HCT116 (cell line): ENCODE measurements at regions not wholly inside any gene's neighbourhood (a gene's known extent, or its start where the extent isn't known, plus 50 kb on each side); places are given as distances from the start of the nearest gene placed in this dataset.

Experiments
- ATAC-seq: fragments of 200-7000 bp; cut with Tn5 transposase; 2 replicates; pipeline ENCODE4 v1.9.1; 2020; ENCODE audit warnings: mild to moderate bottlenecking, moderate library complexity
- BruUV-seq: library from RNA; stranded (reverse); fragments of 400-500 nt; replicated peaks from 2 replicates; lab custom pipeline; 2021; lab: Mats Ljungman, UMichigan
- CTCF ChIA-PET: fragments of 300-600 bp; sonication (Branson Sonifier 250); formaldehyde crosslinking; loops from one replicate; lab custom pipeline; 2021; ENCODE audit warnings: antibody characterized with exemption; lab: Charles Lee
- POLR2A ChIA-PET: fragments of 300-600, 350-600 bp; sonication (Branson Sonifier 250); formaldehyde crosslinking; loops from one replicate; lab custom pipeline; 2021; ENCODE audit warnings: antibody characterized with exemption; lab: Charles Lee
- RAD21 ChIA-PET, 2 experiments: fragments of 300-600 bp; sonication (Branson Sonifier 250); formaldehyde crosslinking; loops; one replicate each; lab custom pipeline; 2023; ENCODE audit warnings: low total read pairs in 2 of 2; ENCODE audit not compliant: uncharacterized antibody in 2 of 2, unreplicated experiment in 2 of 2, low non-redundant PET in 1 of 2; lab: Charles Lee
- DNase-seq: peaks from one replicate; pipeline ENCODE4 v3.0.0-alpha.2; 2010; ENCODE audit warnings: low read depth, low spot score
- H2AFZ ChIP-seq: fragments of 200-600 bp; shearing (Covaris generic), sonication (generic); 2 replicates; pipeline ENCODE4 v1.6.1; 2017; ENCODE audit warnings: low read depth, mixed run types, mixed read lengths, antibody characterized with exemption, low read length; ENCODE audit not compliant: poor library complexity, severe bottlenecking
- H3K27ac ChIP-seq: 2 replicates; pipeline ENCODE4 v1.5.1; 2012; ENCODE audit warnings: low read depth, low read length
- H3K27me3 ChIP-seq: fragments of 200-600 bp; sonication (generic); 2 replicates; pipeline ENCODE4 v1.6.1; 2016; ENCODE audit warnings: mixed run types, low read length, mixed read lengths; ENCODE audit not compliant: insufficient read depth
- H3K36me3 ChIP-seq, 2 experiments: fragments of 200-500 bp in 1 of 2; fragments of 200-600 bp in 1 of 2; sonication (Bioruptor generic) in 1 of 2; sonication (generic) in 1 of 2; 2 replicates each; pipeline versions ENCODE4 v1.5.1 to v1.6.1; 2014 to 2016; ENCODE audit warnings: low read length in 2 of 2, inconsistent platforms in 1 of 2, mixed read lengths in 1 of 2, mixed run types in 1 of 2; ENCODE audit not compliant: insufficient read depth in 2 of 2, control insufficient read depth in 1 of 2
- H3K4me1 ChIP-seq, 2 experiments: fragments of 200-600 bp in 1 of 2; sonication (generic) in 1 of 2; 2 replicates each; pipeline versions ENCODE4 v1.5.1 to v1.6.1; 2012 to 2017; ENCODE audit warnings: low read length in 2 of 2, inconsistent platforms in 1 of 2, mild to moderate bottlenecking in 1 of 2, mixed read lengths in 1 of 2, mixed run types in 1 of 2, moderate library complexity in 1 of 2; ENCODE audit not compliant: insufficient read depth in 2 of 2, control insufficient read depth in 1 of 2
- H3K4me2 ChIP-seq: fragments of 200-600 bp; sonication (generic); 2 replicates; pipeline ENCODE4 v1.6.1; 2017; ENCODE audit warnings: mixed run types, low read length, mixed read lengths
- H3K4me3 ChIP-seq, 2 experiments: fragments of 200-600 bp in 1 of 2; sonication (generic) in 1 of 2; replicated peaks in 1 of 2; 2 replicates each; pipeline ENCODE4 v1.5.1; 2011 to 2016; ENCODE audit warnings: low read length in 2 of 2, control low read depth in 1 of 2, low read depth in 1 of 2, mild to moderate bottlenecking in 1 of 2, mixed read lengths in 1 of 2, mixed run types in 1 of 2
- H3K79me2 ChIP-seq: fragments of 200-600 bp; sonication (generic); 2 replicates; pipeline ENCODE4 v1.6.1; 2017; ENCODE audit warnings: mild to moderate bottlenecking, mixed run types, low read length, moderate library complexity, mixed read lengths; ENCODE audit not compliant: insufficient read depth
- H3K9ac ChIP-seq: fragments of 200-600 bp; sonication (generic); 2 replicates; pipeline ENCODE4 v1.6.1; 2016; ENCODE audit warnings: low read length, mixed read lengths
- H3K9me2 ChIP-seq: fragments of 200-600 bp; sonication (generic), shearing (Covaris generic); 2 replicates; pipeline ENCODE4 v1.6.1; 2017; ENCODE audit warnings: mixed run types, mild to moderate bottlenecking, moderate library complexity; ENCODE audit not compliant: insufficient read depth
- H3K9me3 ChIP-seq, 2 experiments: fragments of 200-500 bp in 1 of 2; fragments of 200-600 bp in 1 of 2; sonication (Bioruptor generic) in 1 of 2; sonication (generic) in 1 of 2; 2 replicates each; pipeline ENCODE4 v1.6.1; 2014 to 2017; ENCODE audit warnings: low read length in 2 of 2, mixed read lengths in 2 of 2, inconsistent platforms in 1 of 2, low read depth in 1 of 2, mild to moderate bottlenecking in 1 of 2, mixed run types in 1 of 2, moderate library complexity in 1 of 2; ENCODE audit not compliant: control insufficient read depth in 1 of 2, insufficient read depth in 1 of 2
- H4K20me1 ChIP-seq: fragments of 200-600 bp; sonication (generic), shearing (Covaris generic); 2 replicates; pipeline ENCODE4 v1.6.1; 2017; ENCODE audit warnings: mixed run types, mild to moderate bottlenecking, moderate library complexity; ENCODE audit not compliant: insufficient read depth
- CEBPB ChIP-seq: IDR thresholded peaks from 2 replicates; pipeline ENCODE4 v1.6.1; 2012; ENCODE audit warnings: low read depth
- FOSL1 ChIP-seq: IDR thresholded peaks from 2 replicates; pipeline ENCODE4 v1.6.1; 2012; ENCODE audit warnings: low read depth
- POLR2AphosphoS5 ChIP-seq: IDR thresholded peaks from 2 replicates; pipeline ENCODE4 v1.6.1; 2011; ENCODE audit warnings: mild to moderate bottlenecking, low read depth, low read length, moderate library complexity
- RAD21 ChIP-seq: IDR thresholded peaks from 2 replicates; pipeline ENCODE4 v1.6.1; 2012; ENCODE audit warnings: low read depth, mild to moderate bottlenecking
- SP1 ChIP-seq: IDR thresholded peaks from 2 replicates; pipeline ENCODE4 v1.6.1; 2012; ENCODE audit warnings: low read depth
- SRF ChIP-seq: IDR thresholded peaks from 2 replicates; pipeline ENCODE4 v1.6.1; 2012; ENCODE audit warnings: low read depth
- YY1 ChIP-seq: IDR thresholded peaks from 2 replicates; pipeline ENCODE4 v1.6.1; 2011; ENCODE audit warnings: low read length, low read depth, moderate library complexity, mild to moderate bottlenecking; ENCODE audit not compliant: insufficient replicate concordance; ENCODE audit errors: extremely low read depth
- ZFX ChIP-seq: fragments of 450-650 bp; IDR thresholded peaks from 2 replicates; pipeline ENCODE4 v1.6.1; 2017
- intact Hi-C: fragments of 100-400 bp; cut with micrococcal nuclease; formaldehyde crosslinking; loops from 2 replicates; pipeline ENCODE4 v1.10.0; 2022
- TF ChIP-seq, protein P1 (sequence below): IDR thresholded peaks from 2 replicates; pipeline ENCODE4 v1.6.1; 2012
- TF ChIP-seq, protein P2 (sequence below), 3 experiments: fragments of 200-600 bp in 1 of 3; sonication (generic) in 1 of 3; IDR thresholded peaks in 2 of 3; conservative IDR thresholded peaks in 1 of 3; 2 replicates each; pipeline ENCODE4 v1.5.1; 2012 to 2017; ENCODE audit warnings: low read depth in 2 of 3, low read length in 2 of 3, antibody characterized with exemption in 1 of 3, borderline replicate concordance in 1 of 3, control low read depth in 1 of 3, mild to moderate bottlenecking in 1 of 3, mixed read lengths in 1 of 3, mixed run types in 1 of 3, moderate library complexity in 1 of 3; ENCODE audit not compliant: insufficient read depth in 1 of 3
- TF ChIP-seq, protein P3 (sequence below): IDR thresholded peaks from 2 replicates; pipeline ENCODE4 v1.6.1; 2011; ENCODE audit warnings: mild to moderate bottlenecking, low read length, moderate library complexity; ENCODE audit not compliant: insufficient replicate concordance; ENCODE audit errors: extremely low read depth

DNA sequence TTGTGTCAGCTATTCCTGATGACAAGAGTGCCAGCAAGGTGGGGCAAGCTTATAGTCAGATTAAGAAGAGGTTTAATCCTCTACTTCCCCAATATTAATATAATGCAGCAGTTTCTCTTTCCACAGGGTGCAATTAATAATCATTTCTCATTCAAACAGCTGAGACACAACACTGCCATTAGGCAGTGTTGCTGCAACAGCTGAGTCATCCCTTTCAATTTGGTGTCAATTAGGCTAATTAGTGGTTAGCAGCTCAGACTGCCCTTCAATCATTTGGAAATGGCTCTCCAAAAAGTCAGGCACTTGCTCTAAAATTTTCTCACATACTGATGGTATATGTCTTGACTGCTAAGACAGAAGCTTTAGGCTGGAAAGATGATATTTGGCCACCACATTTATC lies 265.7 kb upstream of the FAM241A start:
- intact Hi-C loops, result no loop called here
- Histone ChIP-seq H3K36me3 (no peaks in the 10 kb centered on the region), H3K79me2 (no peaks in the 10 kb centered on the region), H3K27ac (no peak overlapping the region), H3K9ac (no peak overlapping the region), H3K9me2 (no peaks in the 10 kb centered on the region), H3K4me1 (peaks cover 0 to 2% of the 10 kb centered on the region in 2 experiments; a peak in 1 of 4 replicates), H2AFZ (peak overlapping the region; percentile 70), H4K20me1 (no peaks in the 10 kb centered on the region)
- ChIA-PET POLR2A (no interaction called here), CTCF (no interaction called here)
- no TSS peak for BruUV-seq
- ATAC-seq, result no peak
- TF ChIP-seq RAD21 (no peak), YY1 (no peak), FOSL1 (no peak), SP1 (no peak), SRF (no peak), POLR2AphosphoS5 (no peak), ZFX (no peak), CEBPB (no peak)
- TF ChIP-seq, protein P1, sequence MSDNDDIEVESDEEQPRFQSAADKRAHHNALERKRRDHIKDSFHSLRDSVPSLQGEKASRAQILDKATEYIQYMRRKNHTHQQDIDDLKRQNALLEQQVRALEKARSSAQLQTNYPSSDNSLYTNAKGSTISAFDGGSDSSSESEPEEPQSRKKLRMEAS, result no peak
- TF ChIP-seq, protein P2, sequence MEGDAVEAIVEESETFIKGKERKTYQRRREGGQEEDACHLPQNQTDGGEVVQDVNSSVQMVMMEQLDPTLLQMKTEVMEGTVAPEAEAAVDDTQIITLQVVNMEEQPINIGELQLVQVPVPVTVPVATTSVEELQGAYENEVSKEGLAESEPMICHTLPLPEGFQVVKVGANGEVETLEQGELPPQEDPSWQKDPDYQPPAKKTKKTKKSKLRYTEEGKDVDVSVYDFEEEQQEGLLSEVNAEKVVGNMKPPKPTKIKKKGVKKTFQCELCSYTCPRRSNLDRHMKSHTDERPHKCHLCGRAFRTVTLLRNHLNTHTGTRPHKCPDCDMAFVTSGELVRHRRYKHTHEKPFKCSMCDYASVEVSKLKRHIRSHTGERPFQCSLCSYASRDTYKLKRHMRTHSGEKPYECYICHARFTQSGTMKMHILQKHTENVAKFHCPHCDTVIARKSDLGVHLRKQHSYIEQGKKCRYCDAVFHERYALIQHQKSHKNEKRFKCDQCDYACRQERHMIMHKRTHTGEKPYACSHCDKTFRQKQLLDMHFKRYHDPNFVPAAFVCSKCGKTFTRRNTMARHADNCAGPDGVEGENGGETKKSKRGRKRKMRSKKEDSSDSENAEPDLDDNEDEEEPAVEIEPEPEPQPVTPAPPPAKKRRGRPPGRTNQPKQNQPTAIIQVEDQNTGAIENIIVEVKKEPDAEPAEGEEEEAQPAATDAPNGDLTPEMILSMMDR (IDR thresholded peaks at IDR 0.05 in 2 of 3, conservative IDR thresholded peaks at IDR 0.05 in 1 of 3; ENCODE audit: borderline replicate concordance in 1 of 3, insufficient read depth in 1 of 3, low read depth in 2 of 3, low read length in 2 of 3), result no peak
- TF ChIP-seq, protein P3, sequence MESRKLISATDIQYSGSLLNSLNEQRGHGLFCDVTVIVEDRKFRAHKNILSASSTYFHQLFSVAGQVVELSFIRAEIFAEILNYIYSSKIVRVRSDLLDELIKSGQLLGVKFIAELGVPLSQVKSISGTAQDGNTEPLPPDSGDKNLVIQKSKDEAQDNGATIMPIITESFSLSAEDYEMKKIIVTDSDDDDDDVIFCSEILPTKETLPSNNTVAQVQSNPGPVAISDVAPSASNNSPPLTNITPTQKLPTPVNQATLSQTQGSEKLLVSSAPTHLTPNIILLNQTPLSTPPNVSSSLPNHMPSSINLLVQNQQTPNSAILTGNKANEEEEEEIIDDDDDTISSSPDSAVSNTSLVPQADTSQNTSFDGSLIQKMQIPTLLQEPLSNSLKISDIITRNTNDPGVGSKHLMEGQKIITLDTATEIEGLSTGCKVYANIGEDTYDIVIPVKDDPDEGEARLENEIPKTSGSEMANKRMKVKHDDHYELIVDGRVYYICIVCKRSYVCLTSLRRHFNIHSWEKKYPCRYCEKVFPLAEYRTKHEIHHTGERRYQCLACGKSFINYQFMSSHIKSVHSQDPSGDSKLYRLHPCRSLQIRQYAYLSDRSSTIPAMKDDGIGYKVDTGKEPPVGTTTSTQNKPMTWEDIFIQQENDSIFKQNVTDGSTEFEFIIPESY, result no peak
- TF ChIP-seq, all 23 proteins: peak for 0
- no peak for DNase-seq
- H3K4me2 ChIP-seq, result no peak overlapping the region
- no peaks in the 10 kb centered on the region for H3K9me3 ChIP-seq
- RAD21 ChIA-PET, result no interaction called here
- H3K27me3 ChIP-seq, result no peaks in the 10 kb centered on the region
- H3K4me3 ChIP-seq, result no peak overlapping the region
